Duodenal mucosa (tissue), 2 donors: ENCODE measurements at regions not wholly inside any gene's neighbourhood (a gene's known extent, or its start where the extent isn't known, plus 50 kb on each side); places are given as distances from the start of the nearest gene placed in this dataset.
"Not testable (repeated sequence)": the region's sequence is repeated elsewhere in the genome, so short reads cannot be mapped to it uniquely, and the experiment has no call there.

Experiments used
- H3K27ac ChIP-seq: one replicate; pipeline ENCODE4 v1.7.0; 2013; ENCODE audit warnings: low read depth, low read length
- H3K27me3 ChIP-seq, 2 donors: one replicate each; pipeline ENCODE4 v1.7.0; 2013; ENCODE audit warnings: low read length in 2 of 2, control low read depth in 1 of 2; ENCODE audit not compliant: insufficient read depth in 2 of 2, control insufficient read depth in 1 of 2
- H3K36me3 ChIP-seq, 2 donors: one replicate each; pipeline ENCODE4 v1.7.0; 2013; ENCODE audit warnings: low read length in 2 of 2, control low read depth in 1 of 2; ENCODE audit not compliant: insufficient read depth in 2 of 2, control insufficient read depth in 1 of 2
- H3K4me1 ChIP-seq, 2 donors: one replicate each; pipeline ENCODE4 v1.7.0; 2013; ENCODE audit warnings: low read length in 2 of 2, control low read depth in 1 of 2; ENCODE audit not compliant: insufficient read depth in 2 of 2, control insufficient read depth in 1 of 2
- H3K4me3 ChIP-seq, 2 donors: one replicate each; pipeline ENCODE4 v1.7.0; 2013; ENCODE audit warnings: low read length in 2 of 2, low read depth in 1 of 2
- H3K9ac ChIP-seq, 2 donors: one replicate each; pipeline ENCODE4 v1.7.0; 2013; ENCODE audit warnings: low read length in 2 of 2, low read depth in 1 of 2
- H3K9me3 ChIP-seq, 2 donors: one replicate each; pipeline ENCODE4 v1.7.0; 2013; ENCODE audit warnings: low read length in 2 of 2, control low read depth in 1 of 2; ENCODE audit not compliant: control insufficient read depth in 1 of 2

GRCh38 chr9:89680547-89681467 lies 76.0 kb downstream of the GADD45G start:
- peaks cover 5% of the 10 kb centered on the region in 2 donors for H3K4me1 ChIP-seq
- no peak overlapping the region for H3K4me3 ChIP-seq
- H3K36me3 ChIP-seq = no peaks in the 10 kb centered on the region
- H3K27me3 ChIP-seq = no peaks in the 10 kb centered on the region
- no peaks in the 10 kb centered on the region for H3K9me3 ChIP-seq
- H3K9ac ChIP-seq = no peak overlapping the region
- H3K27ac ChIP-seq = no peak overlapping the region

- H3K4me1 ChIP-seq, H3K27me3 ChIP-seq, H3K27ac ChIP-seq, H3K9ac ChIP-seq, H3K36me3 ChIP-seq, H3K9me3 ChIP-seq, H3K4me3 ChIP-seq: not testable (repeated sequence)
Observed at GRCh38 chr9:89681468-89681859, 76.7 kb downstream of the GADD45G start.

GRCh38 chr9:89683626-89684025 lies 78.8 kb downstream of the GADD45G start:
- Histone ChIP-seq H3K27ac (no peak overlapping the region), H3K27me3 (peaks cover 0 to 3% of the 10 kb centered on the region in 2 donors), H3K4me1 (peaks cover 0 to 3% of the 10 kb centered on the region in 2 donors), H3K4me3 (no peak overlapping the region), H3K9ac (no peak overlapping the region), H3K36me3 (no peaks in the 10 kb centered on the region), H3K9me3 (no peaks in the 10 kb centered on the region)

DNA sequence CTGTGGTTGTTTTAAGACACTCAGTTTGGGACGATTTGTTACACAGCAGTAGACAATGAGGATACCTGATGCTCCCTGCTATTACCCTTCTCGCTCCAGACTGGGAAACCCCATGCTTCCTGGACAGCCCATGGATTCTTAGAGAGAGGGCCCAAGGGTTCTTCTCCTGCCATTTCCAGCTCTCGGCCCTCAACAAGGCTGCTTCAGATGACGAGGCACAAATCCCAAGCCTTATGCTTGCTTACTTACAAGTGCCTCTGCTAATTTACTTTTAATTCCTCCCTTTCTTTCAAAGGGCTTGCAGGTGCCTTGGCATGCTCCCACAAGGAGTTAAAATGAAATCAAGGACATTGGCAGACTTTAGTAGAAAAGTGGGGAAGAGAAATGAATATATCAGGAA lies 79.4 kb downstream of the GADD45G start:
- Histone ChIP-seq H3K9me3 (no peaks in the 10 kb centered on the region), H3K27ac (no peak overlapping the region), H3K9ac (no peak overlapping the region), H3K36me3 (no peaks in the 10 kb centered on the region), H3K4me1 (no peaks in the 10 kb centered on the region), H3K27me3 (peaks cover 0 to 3% of the 10 kb centered on the region in 2 donors), H3K4me3 (no peak overlapping the region)

- Histone ChIP-seq H3K27me3 (peaks cover 0 to 3% of the 10 kb centered on the region in 2 donors), H3K4me3 (no peak overlapping the region), H3K9me3 (no peaks in the 10 kb centered on the region), H3K36me3 (no peaks in the 10 kb centered on the region), H3K4me1 (no peaks in the 10 kb centered on the region), H3K9ac (no peak overlapping the region), H3K27ac (no peak overlapping the region)
Observed at GRCh38 chr9:89684912-89685636, 80.3 kb downstream of the GADD45G start.

GRCh38 chr9:89685698-89686097 lies 80.9 kb downstream of the GADD45G start:
- H3K9ac ChIP-seq = no peak overlapping the region
- H3K4me3 ChIP-seq = no peak overlapping the region
- H3K9me3 ChIP-seq = no peaks in the 10 kb centered on the region
- no peaks in the 10 kb centered on the region for H3K4me1 ChIP-seq
- peaks cover 0 to 3% of the 10 kb centered on the region in 2 donors for H3K27me3 ChIP-seq
- no peaks in the 10 kb centered on the region for H3K36me3 ChIP-seq
- no peak overlapping the region for H3K27ac ChIP-seq

DNA sequence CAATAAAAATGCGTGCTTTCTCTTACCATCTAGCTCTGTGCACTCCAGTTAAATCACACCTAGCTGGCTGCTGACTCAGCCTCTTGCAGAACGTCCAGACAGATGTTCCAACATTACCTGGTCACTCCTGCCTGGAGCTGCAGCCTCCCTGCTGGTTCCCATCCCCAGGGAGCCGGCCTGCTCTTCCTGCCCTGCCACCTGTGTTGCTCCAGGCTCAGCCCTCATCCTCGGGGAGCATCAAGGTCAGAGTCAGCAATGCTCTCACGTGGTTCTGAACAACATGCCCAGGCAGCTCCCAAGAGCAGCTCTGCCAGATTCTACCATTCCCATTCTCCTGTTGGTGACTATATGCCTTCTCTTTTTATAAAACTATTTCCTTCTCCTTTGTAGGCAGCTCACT lies 81.3 kb downstream of the GADD45G start:
- Histone ChIP-seq H3K27me3 (peaks cover 0 to 3% of the 10 kb centered on the region in 2 donors), H3K4me1 (no peaks in the 10 kb centered on the region), H3K36me3 (no peaks in the 10 kb centered on the region), H3K27ac (no peak overlapping the region), H3K4me3 (no peak overlapping the region), H3K9ac (no peak overlapping the region), H3K9me3 (no peaks in the 10 kb centered on the region)

DNA sequence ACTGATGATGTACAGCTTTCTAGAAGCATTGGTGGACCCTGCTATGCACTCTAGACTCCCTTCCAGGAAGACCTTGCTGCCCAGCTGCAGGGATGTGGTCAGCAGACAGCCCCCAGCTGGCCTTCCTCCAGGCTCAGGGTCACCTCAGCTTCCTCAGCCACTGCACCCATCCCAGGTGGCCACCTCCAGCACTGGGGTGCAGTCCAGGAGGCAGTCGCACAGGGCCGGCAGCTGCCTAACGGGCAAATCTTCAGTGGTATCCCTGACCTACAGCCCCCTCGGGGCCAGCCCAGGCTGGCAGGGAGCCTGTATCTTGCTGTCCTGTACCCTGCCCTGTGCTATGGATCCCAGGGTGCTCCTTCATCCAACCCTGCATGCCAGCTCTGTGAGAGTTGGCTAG lies 81.8 kb downstream of the GADD45G start:
- no peak overlapping the region for H3K4me3 ChIP-seq
- no peaks in the 10 kb centered on the region for H3K9me3 ChIP-seq
- peaks cover 0 to 3% of the 10 kb centered on the region in 2 donors for H3K27me3 ChIP-seq
- no peak overlapping the region for H3K27ac ChIP-seq
- no peak overlapping the region for H3K9ac ChIP-seq
- H3K36me3 ChIP-seq = no peaks in the 10 kb centered on the region
- H3K4me1 ChIP-seq = no peaks in the 10 kb centered on the region

GRCh38 chr9:89687188-89687587 lies 82.4 kb downstream of the GADD45G start:
- H3K36me3 ChIP-seq = no peaks in the 10 kb centered on the region
- no peak overlapping the region for H3K27ac ChIP-seq
- no peaks in the 10 kb centered on the region for H3K4me1 ChIP-seq
- H3K9ac ChIP-seq = no peak overlapping the region
- H3K4me3 ChIP-seq = no peak overlapping the region
- no peaks in the 10 kb centered on the region for H3K9me3 ChIP-seq
- peaks cover 0 to 3% of the 10 kb centered on the region in 2 donors for H3K27me3 ChIP-seq

GRCh38 chr9:89687848-89688247 lies 83.0 kb downstream of the GADD45G start:
- H3K9ac ChIP-seq = no peak overlapping the region
- no peaks in the 10 kb centered on the region for H3K9me3 ChIP-seq
- no peaks in the 10 kb centered on the region for H3K4me1 ChIP-seq
- H3K4me3 ChIP-seq = no peak overlapping the region
- H3K36me3 ChIP-seq = no peaks in the 10 kb centered on the region
- H3K27me3 ChIP-seq = peaks cover 0 to 3% of the 10 kb centered on the region in 2 donors
- no peak overlapping the region for H3K27ac ChIP-seq
